ENCODE measurements at regions not wholly inside any gene's neighbourhood (a gene's known extent, or its start where the extent isn't known, plus 50 kb on each side); places are given as distances from the start of the nearest gene placed in this dataset.

- DNase-seq: no peak
- no peaks in the 10 kb centered on the region for H3K4me1 ChIP-seq
- H3K9me3 ChIP-seq: no peaks in the 10 kb centered on the region
- WGBS, 2 donors: 85 to 96% methylated on average over 1 of the region's 1 CpG
- H3K27me3 ChIP-seq: no peaks in the 10 kb centered on the region
- TF ChIP-seq POLR2A (IDR thresholded peaks at IDR 0.05) (no peak), CTCF (IDR thresholded peaks at IDR 0.05) (no peak)
- no peaks in the 10 kb centered on the region for H3K36me3 ChIP-seq (ENCODE audit: low read depth, missing control alignments)
- no peak overlapping the region for H3K27ac ChIP-seq
- H3K4me3 ChIP-seq: no peak overlapping the region
- intact Hi-C loops (cut with DNase I; ENCODE audit: low total_unique reads): no loop called here
These were observed 439.7 kb upstream of the TNP1 start for GRCh38 chr2:217299590-217299989.

- DNase-seq: no peak
- intact Hi-C loops (cut with DNase I; ENCODE audit: low total_unique reads): no loop called here
- WGBS, 2 donors: 83 to 85% methylated on average over 2 of the region's 2 CpGs
- Histone ChIP-seq H3K36me3 (ENCODE audit: low read depth, missing control alignments) (no peaks in the 10 kb centered on the region), H3K9me3 (no peaks in the 10 kb centered on the region), H3K27me3 (no peaks in the 10 kb centered on the region), H3K4me3 (no peak overlapping the region), H3K27ac (no peak overlapping the region), H3K4me1 (no peaks in the 10 kb centered on the region)
- TF ChIP-seq POLR2A (IDR thresholded peaks at IDR 0.05) (no peak), CTCF (IDR thresholded peaks at IDR 0.05) (no peak)
These were observed 437.2 kb upstream of the TNP1 start for GRCh38 chr2:217297096-217297495.

DNA sequence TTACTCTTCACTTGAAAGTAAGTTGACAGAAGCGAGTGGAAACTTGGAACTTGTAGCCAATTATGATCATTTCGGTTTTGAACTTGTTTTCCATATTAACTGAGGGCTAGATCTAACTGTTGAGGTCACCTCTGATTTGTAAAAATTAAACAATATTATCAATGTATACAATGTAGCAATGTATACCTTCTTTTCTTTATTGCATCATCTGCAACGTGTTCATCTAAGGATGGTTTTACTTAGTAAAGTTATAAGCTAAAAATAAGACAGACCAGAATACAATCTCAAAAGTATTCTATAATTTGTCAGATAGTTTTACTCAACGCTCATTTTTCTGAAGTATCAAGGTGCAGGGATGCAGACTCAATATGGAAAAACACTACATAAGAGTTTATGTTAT is 435.0 kb upstream of the TNP1 start:
- 76 to 89% methylated on average over 4 of the region's 4 CpGs for WGBS, 2 donors
- H3K27me3 ChIP-seq: no peaks in the 10 kb centered on the region
- no peak for TF ChIP-seq CTCF (IDR thresholded peaks at IDR 0.05)
- no peak for TF ChIP-seq POLR2A (IDR thresholded peaks at IDR 0.05)
- no peak overlapping the region for H3K27ac ChIP-seq
- H3K9me3 ChIP-seq: no peaks in the 10 kb centered on the region
- no peak for DNase-seq
- peaks cover 3% of the 10 kb centered on the region for H3K4me1 ChIP-seq
- no peaks in the 10 kb centered on the region for H3K36me3 ChIP-seq (ENCODE audit: low read depth, missing control alignments)
- intact Hi-C loops (cut with DNase I; ENCODE audit: low total_unique reads): no loop called here
- no peak overlapping the region for H3K4me3 ChIP-seq

DNA sequence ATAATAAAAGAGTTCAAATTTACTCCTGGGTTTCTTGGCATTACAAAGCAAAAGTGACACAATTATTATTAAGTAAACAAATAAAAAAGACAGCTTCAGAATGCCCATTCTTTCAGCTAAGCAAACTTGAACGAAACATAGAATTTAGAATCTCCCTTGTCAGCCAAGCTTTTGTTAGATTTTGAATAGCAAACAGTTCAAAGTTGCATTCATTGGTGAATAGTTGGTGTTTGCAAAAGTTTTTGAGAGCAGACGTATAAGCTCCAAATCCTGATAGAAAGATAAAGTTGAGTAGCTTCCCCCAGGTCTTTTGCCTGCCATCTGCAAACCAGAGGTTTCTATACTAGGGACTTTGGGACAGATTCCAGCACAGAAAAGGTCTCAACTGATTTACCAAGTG is 434.3 kb upstream of the TNP1 start:
- Histone ChIP-seq H3K4me3 (no peak overlapping the region), H3K27ac (no peak overlapping the region), H3K9me3 (no peaks in the 10 kb centered on the region), H3K4me1 (peaks cover 9% of the 10 kb centered on the region), H3K36me3 (ENCODE audit: low read depth, missing control alignments) (no peaks in the 10 kb centered on the region), H3K27me3 (no peaks in the 10 kb centered on the region)
- TF ChIP-seq CTCF (IDR thresholded peaks at IDR 0.05): no peak
- no peak for TF ChIP-seq POLR2A (IDR thresholded peaks at IDR 0.05)
- WGBS, 2 donors: 85 to 97% methylated on average over 2 of the region's 2 CpGs
- DNase-seq: no peak
- intact Hi-C loops (cut with DNase I; ENCODE audit: low total_unique reads): no loop called here

GRCh38 chr2:217293607-217294006 is 433.7 kb upstream of the TNP1 start:
- Histone ChIP-seq H3K9me3 (no peaks in the 10 kb centered on the region), H3K27me3 (no peaks in the 10 kb centered on the region), H3K36me3 (ENCODE audit: low read depth, missing control alignments) (no peaks in the 10 kb centered on the region), H3K4me1 (peaks cover 14% of the 10 kb centered on the region), H3K4me3 (no peak overlapping the region), H3K27ac (no peak overlapping the region)
- intact Hi-C loops (cut with DNase I; ENCODE audit: low total_unique reads): no loop called here
- no peak for TF ChIP-seq POLR2A (IDR thresholded peaks at IDR 0.05)
- TF ChIP-seq CTCF (IDR thresholded peaks at IDR 0.05): no peak
- WGBS, 2 donors: 89 to 94% methylated on average over 3 of the region's 3 CpGs
- DNase-seq: no peak

All from testis (tissue), 2 donors.